ENCODE measurements at regions not wholly inside any gene's neighbourhood (a gene's known extent, or its start where the extent isn't known, plus 50 kb on each side); places are given as distances from the start of the nearest gene placed in this dataset.

DNA sequence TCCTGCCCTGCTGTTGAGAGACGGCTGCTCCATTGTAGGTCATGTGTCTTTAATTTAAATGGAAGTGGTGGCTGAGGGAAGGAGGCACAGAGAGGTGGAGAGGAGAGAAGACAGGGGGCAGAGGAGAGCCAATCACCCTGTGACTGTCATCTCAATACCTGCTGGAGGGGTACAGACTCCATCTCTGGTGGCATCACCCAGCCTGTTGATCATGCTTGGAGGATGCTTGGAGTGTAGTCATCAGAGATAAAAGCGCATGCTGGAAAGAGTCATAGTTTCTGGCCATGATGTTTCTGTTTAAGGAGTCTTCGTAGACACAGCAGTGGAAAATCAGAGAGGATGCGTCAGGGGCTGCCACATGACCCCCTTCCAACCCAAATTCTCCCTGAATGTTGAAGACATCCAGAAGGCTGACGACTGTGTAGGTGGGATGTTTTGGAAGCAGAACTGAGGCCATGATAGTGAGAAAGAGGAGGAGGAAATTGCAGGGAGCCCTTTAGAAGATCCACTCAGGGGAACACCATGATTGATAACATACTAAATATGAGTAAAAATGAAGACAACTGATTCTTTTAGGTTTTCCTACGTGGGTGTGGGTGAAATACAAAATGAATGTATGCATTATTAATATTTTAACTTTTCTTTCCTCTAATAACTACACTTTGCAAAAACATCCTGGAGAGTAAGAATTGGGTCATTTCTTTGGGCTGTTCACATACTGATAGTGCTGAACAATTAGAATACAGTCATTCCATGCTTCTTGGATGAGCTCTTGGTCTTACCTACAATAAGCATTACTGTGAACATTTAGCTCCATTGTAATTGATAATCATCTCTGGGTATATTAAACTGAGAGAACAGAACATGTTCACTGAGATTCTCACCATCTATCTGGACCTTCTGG lies 210.6 kb upstream of the ATP10A start:
- no peak for TF ChIP-seq GATA3 (IDR thresholded peaks at IDR 0.05; ENCODE audit: low read depth, low read length)
- no peak for TF ChIP-seq GATA2 (IDR thresholded peaks at IDR 0.05; ENCODE audit: low read depth, low read length)

All from SH-SY5Y (cell line).